ENCODE measurements at regions not wholly inside any gene's neighbourhood (a gene's known extent, or its start where the extent isn't known, plus 50 kb on each side); places are given as distances from the start of the nearest gene placed in this dataset.

DNA sequence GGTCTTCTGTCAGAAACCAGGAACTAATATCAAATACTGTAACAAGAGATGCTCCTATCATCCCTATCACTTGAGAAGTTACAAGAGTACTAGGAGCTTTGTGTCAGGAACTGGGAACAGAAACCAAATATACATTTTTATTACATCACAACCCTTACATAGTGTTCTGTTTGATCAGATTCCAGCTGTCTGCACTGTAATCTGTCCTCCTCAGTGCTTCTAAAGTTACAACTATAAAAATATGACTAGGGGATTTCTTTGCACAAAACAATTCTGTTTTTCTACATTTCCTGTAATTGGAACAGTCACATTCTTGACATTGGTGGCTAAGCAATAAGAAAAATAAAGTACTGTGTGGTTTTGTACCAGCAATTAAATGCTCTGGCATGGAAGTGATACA, 686.0 kb downstream of the PDHA2 start:
- Mint-ChIP-seq H3K27ac (no peak overlapping the region), H3K9me3 (peaks cover 0 to 22% (median 2%) of the 10 kb centered on the region in 5 donors), H3K4me3 (no peak overlapping the region), H3K36me3 (no peaks in the 10 kb centered on the region), H3K27me3 (no peaks in the 10 kb centered on the region), H3K4me1 (no peaks in the 10 kb centered on the region)
- no peak overlapping the region for H3K4me3 ChIP-seq (ENCODE audit: low read length)
- no peak overlapping the region for H3K27ac ChIP-seq (ENCODE audit: low read depth, low read length)
- CTCF ChIA-PET: no interaction called here
- POLR2A ChIA-PET: no interaction called here
- no peaks in the 10 kb centered on the region for H3K4me1 ChIP-seq (ENCODE audit: insufficient read depth, low read length)
- H3K36me3 ChIP-seq (ENCODE audit: insufficient read depth, low read length): no peaks in the 10 kb centered on the region
- DNase-seq: no peak
- H3K27me3 ChIP-seq (ENCODE audit: insufficient read depth, low read length, poor library complexity, severe bottlenecking): no peaks in the 10 kb centered on the region
- H3K9me3 ChIP-seq (ENCODE audit: low read length): no peaks in the 10 kb centered on the region

DNA sequence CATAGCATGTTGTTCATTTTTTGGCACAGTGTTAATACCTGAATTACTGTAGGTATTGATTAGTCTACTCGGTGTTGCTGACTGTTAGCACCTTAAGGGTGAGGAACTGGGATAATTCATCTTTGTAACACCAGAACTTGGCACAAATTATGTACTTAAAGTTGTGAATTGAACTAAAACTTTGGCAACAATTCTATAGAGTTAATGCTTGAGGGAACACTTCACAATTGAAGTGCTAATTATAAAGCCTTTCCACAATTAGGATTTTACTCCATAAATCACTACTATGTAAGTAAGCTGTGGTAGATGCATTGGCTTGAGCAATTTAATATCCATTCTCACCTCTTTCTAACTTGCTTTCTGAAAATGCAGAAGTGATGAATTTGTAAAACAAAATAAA, 686.7 kb downstream of the PDHA2 start:
- Histone ChIP-seq H3K27me3 (ENCODE audit: insufficient read depth, low read length, poor library complexity, severe bottlenecking) (no peaks in the 10 kb centered on the region), H3K27ac (ENCODE audit: low read depth, low read length) (no peak overlapping the region), H3K9me3 (ENCODE audit: low read length) (no peaks in the 10 kb centered on the region), H3K4me1 (ENCODE audit: insufficient read depth, low read length) (no peaks in the 10 kb centered on the region), H3K36me3 (ENCODE audit: insufficient read depth, low read length) (no peaks in the 10 kb centered on the region), H3K4me3 (ENCODE audit: low read length) (no peak overlapping the region)
- ChIA-PET CTCF (no interaction called here), POLR2A (no interaction called here)
- H3K4me1 Mint-ChIP-seq: no peaks in the 10 kb centered on the region
- no peaks in the 10 kb centered on the region for H3K36me3 Mint-ChIP-seq
- H3K4me3 Mint-ChIP-seq: no peak overlapping the region
- no peak overlapping the region for H3K27ac Mint-ChIP-seq
- peaks cover 0 to 22% (median 2%) of the 10 kb centered on the region in 5 donors for H3K9me3 Mint-ChIP-seq
- no peaks in the 10 kb centered on the region for H3K27me3 Mint-ChIP-seq
- DNase-seq: no peak

DNA sequence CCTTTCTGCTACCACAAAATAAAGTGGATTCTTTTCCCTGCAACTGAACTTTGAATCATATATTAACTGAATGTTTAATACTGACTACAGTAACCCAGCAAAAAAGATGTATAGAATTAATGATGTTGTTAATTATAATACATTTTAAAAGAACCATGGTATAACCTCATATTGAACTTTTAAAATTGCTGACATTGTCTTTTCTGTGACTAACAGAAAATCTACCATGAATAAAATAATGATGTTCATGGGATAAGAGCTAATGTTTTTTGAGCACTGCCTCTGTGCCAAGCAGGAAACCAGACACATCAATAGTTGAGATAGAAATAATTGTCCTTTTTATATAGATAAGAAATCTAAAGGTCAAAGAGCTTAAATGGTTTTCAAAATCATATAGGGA, 691.9 kb downstream of the PDHA2 start:
- no peaks in the 10 kb centered on the region for H3K27me3 Mint-ChIP-seq
- Histone ChIP-seq H3K36me3 (ENCODE audit: insufficient read depth, low read length) (no peaks in the 10 kb centered on the region), H3K4me1 (ENCODE audit: insufficient read depth, low read length) (no peaks in the 10 kb centered on the region), H3K4me3 (ENCODE audit: low read length) (no peak overlapping the region), H3K27ac (ENCODE audit: low read depth, low read length) (no peak overlapping the region), H3K27me3 (ENCODE audit: insufficient read depth, low read length, poor library complexity, severe bottlenecking) (no peaks in the 10 kb centered on the region), H3K9me3 (ENCODE audit: low read length) (no peaks in the 10 kb centered on the region)
- no peak for DNase-seq
- POLR2A ChIA-PET: no interaction called here
- H3K27ac Mint-ChIP-seq: no peak overlapping the region
- CTCF ChIA-PET: no interaction called here
- no peak overlapping the region for H3K4me3 Mint-ChIP-seq
- H3K36me3 Mint-ChIP-seq: no peaks in the 10 kb centered on the region
- no peaks in the 10 kb centered on the region for H3K4me1 Mint-ChIP-seq
- peaks cover 3 to 13% (median 9%) of the 10 kb centered on the region in 5 donors for H3K9me3 Mint-ChIP-seq

DNA sequence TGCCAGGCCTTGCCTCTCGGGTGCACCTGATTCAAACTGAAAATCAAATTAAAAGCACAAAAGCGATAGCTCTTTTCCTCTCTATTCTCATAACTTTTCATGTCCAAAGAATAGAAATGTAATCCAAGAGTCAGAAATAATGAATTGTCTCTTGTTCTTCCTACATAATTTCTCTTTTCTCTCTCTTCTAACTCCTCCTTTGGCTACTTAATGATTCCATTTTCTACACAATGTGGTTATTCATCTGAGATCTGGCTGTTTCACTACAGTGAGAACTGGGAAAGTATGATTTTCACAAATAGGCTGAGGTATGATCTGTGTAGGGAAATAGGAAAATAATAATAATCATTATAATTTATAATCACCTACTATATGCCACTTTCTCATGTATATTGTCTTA, 703.5 kb downstream of the PDHA2 start:
- no peaks in the 10 kb centered on the region for H3K9me3 ChIP-seq (ENCODE audit: low read length)
- no peaks in the 10 kb centered on the region for H3K27me3 Mint-ChIP-seq
- H3K9me3 Mint-ChIP-seq: peaks cover 0 to 4% (median 0%) of the 10 kb centered on the region in 5 donors
- ChIA-PET CTCF (no interaction called here), POLR2A (no interaction called here)
- H3K36me3 Mint-ChIP-seq: no peaks in the 10 kb centered on the region
- H3K4me1 Mint-ChIP-seq: no peaks in the 10 kb centered on the region
- no peak overlapping the region for H3K27ac Mint-ChIP-seq
- H3K36me3 ChIP-seq (ENCODE audit: insufficient read depth, low read length): no peaks in the 10 kb centered on the region
- H3K27me3 ChIP-seq (ENCODE audit: insufficient read depth, low read length, poor library complexity, severe bottlenecking): no peaks in the 10 kb centered on the region
- no peak overlapping the region for H3K4me3 ChIP-seq (ENCODE audit: low read length)
- no peak for DNase-seq
- H3K4me1 ChIP-seq (ENCODE audit: insufficient read depth, low read length): no peaks in the 10 kb centered on the region
- H3K4me3 Mint-ChIP-seq: no peak overlapping the region
- H3K27ac ChIP-seq (ENCODE audit: low read depth, low read length): no peak overlapping the region

DNA sequence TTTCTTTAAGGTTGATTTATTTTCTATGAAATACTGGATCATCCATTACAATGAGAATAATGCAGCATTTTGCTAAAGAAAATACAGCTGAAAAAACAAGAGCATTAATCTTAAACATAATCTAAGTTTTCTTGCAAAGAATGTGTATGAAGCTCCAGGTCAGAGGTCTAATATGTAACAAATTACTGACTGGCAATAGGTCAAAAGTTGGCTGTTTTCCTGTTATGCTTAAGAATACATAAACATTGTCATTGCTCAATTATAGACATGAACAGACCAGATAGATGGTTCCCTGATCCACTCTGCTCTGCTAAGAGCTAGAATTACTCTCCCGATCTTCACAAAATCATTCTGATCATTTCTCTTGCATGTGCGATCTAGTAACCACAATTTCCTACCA, 718.6 kb downstream of the PDHA2 start:
- no peak overlapping the region for H3K4me3 ChIP-seq (ENCODE audit: low read length)
- H3K9me3 Mint-ChIP-seq: peaks cover 0 to 13% (median 0%) of the 10 kb centered on the region in 5 donors
- CTCF ChIA-PET: no interaction called here
- no peaks in the 10 kb centered on the region for H3K36me3 ChIP-seq (ENCODE audit: insufficient read depth, low read length)
- no peaks in the 10 kb centered on the region for H3K4me1 Mint-ChIP-seq
- no peaks in the 10 kb centered on the region for H3K36me3 Mint-ChIP-seq
- no peak for DNase-seq
- no peaks in the 10 kb centered on the region for H3K27me3 Mint-ChIP-seq
- POLR2A ChIA-PET: no interaction called here
- H3K9me3 ChIP-seq (ENCODE audit: low read length): no peaks in the 10 kb centered on the region
- no peaks in the 10 kb centered on the region for H3K4me1 ChIP-seq (ENCODE audit: insufficient read depth, low read length)
- H3K27ac Mint-ChIP-seq: no peak overlapping the region
- H3K27me3 ChIP-seq (ENCODE audit: insufficient read depth, low read length, poor library complexity, severe bottlenecking): no peaks in the 10 kb centered on the region
- no peak overlapping the region for H3K27ac ChIP-seq (ENCODE audit: low read depth, low read length)
- no peak overlapping the region for H3K4me3 Mint-ChIP-seq

DNA sequence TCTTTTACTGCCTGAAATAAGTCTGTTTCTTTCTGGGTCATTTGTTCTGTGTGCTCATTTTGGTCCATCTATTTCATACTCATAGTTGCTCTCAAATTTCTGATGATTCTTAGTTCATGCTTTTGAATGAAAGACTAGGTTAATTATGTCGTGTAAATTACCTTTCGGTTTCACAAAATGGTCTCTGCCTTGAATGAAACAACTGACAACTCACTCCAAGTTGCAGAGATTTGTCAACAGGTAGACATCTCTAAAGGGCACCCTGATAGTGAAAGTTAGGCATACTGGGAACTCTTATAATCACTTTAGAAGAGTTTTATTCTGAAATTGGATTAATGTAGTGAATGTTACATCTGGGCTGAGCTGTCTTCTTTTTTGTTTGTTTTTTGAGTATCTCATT, 726.9 kb downstream of the PDHA2 start:
- POLR2A ChIA-PET: no interaction called here
- Mint-ChIP-seq H3K9me3 (peaks cover 0 to 8% (median 0%) of the 10 kb centered on the region in 5 donors), H3K27ac (no peak overlapping the region), H3K27me3 (no peaks in the 10 kb centered on the region), H3K4me3 (no peak overlapping the region), H3K36me3 (no peaks in the 10 kb centered on the region), H3K4me1 (no peaks in the 10 kb centered on the region)
- DNase-seq: no peak
- Histone ChIP-seq H3K4me3 (ENCODE audit: low read length) (no peak overlapping the region), H3K27ac (ENCODE audit: low read depth, low read length) (no peak overlapping the region), H3K4me1 (ENCODE audit: insufficient read depth, low read length) (no peaks in the 10 kb centered on the region), H3K27me3 (ENCODE audit: insufficient read depth, low read length, poor library complexity, severe bottlenecking) (no peaks in the 10 kb centered on the region), H3K9me3 (ENCODE audit: low read length) (no peaks in the 10 kb centered on the region), H3K36me3 (ENCODE audit: insufficient read depth, low read length) (no peaks in the 10 kb centered on the region)
- CTCF ChIA-PET: no interaction called here

DNA sequence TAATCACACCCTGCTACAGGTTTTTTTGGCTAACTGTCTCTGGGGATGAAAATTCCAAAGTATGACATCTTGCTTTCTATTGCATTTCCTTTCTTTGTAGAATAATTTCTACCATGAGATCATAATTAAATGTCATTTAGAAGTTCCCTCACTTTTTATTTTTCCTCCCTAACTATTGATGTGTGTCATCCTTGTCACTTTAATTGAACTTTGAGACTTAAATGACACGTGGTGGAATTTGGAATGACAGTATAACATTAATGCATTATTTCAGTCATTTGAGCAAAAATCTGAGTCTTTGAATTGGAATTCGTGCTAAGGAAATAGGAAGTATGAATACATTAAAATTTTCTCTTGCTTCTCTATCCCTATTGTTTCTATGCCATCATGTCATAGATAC, 745.4 kb downstream of the PDHA2 start:
- Mint-ChIP-seq H3K27me3 (no peaks in the 10 kb centered on the region), H3K4me3 (no peak overlapping the region), H3K36me3 (no peaks in the 10 kb centered on the region), H3K27ac (no peak overlapping the region), H3K9me3 (peaks cover 0 to 19% (median 6%) of the 10 kb centered on the region in 5 donors), H3K4me1 (no peaks in the 10 kb centered on the region)
- H3K27ac ChIP-seq (ENCODE audit: low read depth, low read length): no peak overlapping the region
- no peaks in the 10 kb centered on the region for H3K9me3 ChIP-seq (ENCODE audit: low read length)
- no peaks in the 10 kb centered on the region for H3K36me3 ChIP-seq (ENCODE audit: insufficient read depth, low read length)
- DNase-seq: no peak
- H3K4me1 ChIP-seq (ENCODE audit: insufficient read depth, low read length): no peaks in the 10 kb centered on the region
- H3K27me3 ChIP-seq (ENCODE audit: insufficient read depth, low read length, poor library complexity, severe bottlenecking): no peaks in the 10 kb centered on the region
- ChIA-PET CTCF (no interaction called here), POLR2A (no interaction called here)
- H3K4me3 ChIP-seq (ENCODE audit: low read length): no peak overlapping the region

DNA sequence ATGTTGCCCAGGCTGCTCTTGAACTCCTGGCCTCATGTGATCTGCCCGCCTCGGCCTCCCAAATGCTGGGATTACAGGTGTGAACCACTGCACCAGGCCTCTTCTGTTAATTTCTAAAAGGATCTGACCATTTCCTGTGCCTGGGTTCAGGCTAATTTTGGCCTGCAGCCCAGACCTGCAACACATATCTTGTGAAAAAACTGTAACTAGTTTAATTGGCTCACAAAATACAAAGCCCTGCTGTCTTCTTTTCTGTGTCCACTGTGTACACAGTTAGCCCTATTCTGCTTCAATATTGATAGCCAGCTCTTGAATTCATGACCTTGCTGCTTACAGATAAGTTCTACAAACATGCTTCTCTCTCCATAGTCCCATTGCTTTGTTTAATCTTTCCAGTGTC, 753.5 kb downstream of the PDHA2 start:
- no peak for DNase-seq
- Mint-ChIP-seq H3K9me3 (peaks cover 0 to 21% (median 6%) of the 10 kb centered on the region in 5 donors), H3K27ac (no peak overlapping the region), H3K36me3 (no peaks in the 10 kb centered on the region), H3K27me3 (no peaks in the 10 kb centered on the region), H3K4me1 (no peaks in the 10 kb centered on the region), H3K4me3 (no peak overlapping the region)
- Histone ChIP-seq H3K9me3 (ENCODE audit: low read length) (no peaks in the 10 kb centered on the region), H3K36me3 (ENCODE audit: insufficient read depth, low read length) (no peaks in the 10 kb centered on the region), H3K4me1 (ENCODE audit: insufficient read depth, low read length) (no peaks in the 10 kb centered on the region), H3K4me3 (ENCODE audit: low read length) (no peak overlapping the region), H3K27me3 (ENCODE audit: insufficient read depth, low read length, poor library complexity, severe bottlenecking) (no peaks in the 10 kb centered on the region), H3K27ac (ENCODE audit: low read depth, low read length) (no peak overlapping the region)
- ChIA-PET POLR2A (no interaction called here), CTCF (no interaction called here)

DNA sequence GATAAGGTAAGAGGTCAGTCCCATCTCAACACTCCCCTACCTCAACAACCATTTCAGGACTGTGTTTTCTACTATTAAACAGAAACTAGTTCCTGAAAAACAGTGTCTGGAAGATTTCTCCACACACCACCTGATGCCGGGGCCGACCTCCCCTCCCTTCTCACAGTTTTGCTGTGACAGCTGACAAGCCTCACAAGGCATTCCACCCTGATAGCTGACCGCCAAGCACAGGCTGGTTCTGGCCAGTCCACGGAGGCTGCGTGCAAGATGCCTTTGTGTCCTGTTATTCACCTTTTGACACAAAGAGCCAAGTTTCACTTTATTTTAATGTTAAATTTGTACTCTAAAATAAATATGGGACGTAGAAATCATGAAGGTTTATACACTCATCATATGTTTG, 758.6 kb downstream of the PDHA2 start:
- H3K27me3 Mint-ChIP-seq: no peaks in the 10 kb centered on the region
- Histone ChIP-seq H3K9me3 (ENCODE audit: low read length) (no peaks in the 10 kb centered on the region), H3K4me1 (ENCODE audit: insufficient read depth, low read length) (no peaks in the 10 kb centered on the region), H3K4me3 (ENCODE audit: low read length) (no peak overlapping the region), H3K27ac (ENCODE audit: low read depth, low read length) (no peak overlapping the region), H3K36me3 (ENCODE audit: insufficient read depth, low read length) (no peaks in the 10 kb centered on the region), H3K27me3 (ENCODE audit: insufficient read depth, low read length, poor library complexity, severe bottlenecking) (no peaks in the 10 kb centered on the region)
- no peaks in the 10 kb centered on the region for H3K4me1 Mint-ChIP-seq
- ChIA-PET POLR2A (no interaction called here), CTCF (no interaction called here)
- peaks cover 0 to 13% (median 3%) of the 10 kb centered on the region in 5 donors for H3K9me3 Mint-ChIP-seq
- H3K36me3 Mint-ChIP-seq: no peaks in the 10 kb centered on the region
- H3K27ac Mint-ChIP-seq: no peak overlapping the region
- no peak for DNase-seq
- no peak overlapping the region for H3K4me3 Mint-ChIP-seq

Measured in CD8-positive, alpha-beta memory T cell (primary cell).